ENCODE measurements at regions not wholly inside any gene's neighbourhood (a gene's known extent, or its start where the extent isn't known, plus 50 kb on each side); places are given as distances from the start of the nearest gene placed in this dataset.

DNA sequence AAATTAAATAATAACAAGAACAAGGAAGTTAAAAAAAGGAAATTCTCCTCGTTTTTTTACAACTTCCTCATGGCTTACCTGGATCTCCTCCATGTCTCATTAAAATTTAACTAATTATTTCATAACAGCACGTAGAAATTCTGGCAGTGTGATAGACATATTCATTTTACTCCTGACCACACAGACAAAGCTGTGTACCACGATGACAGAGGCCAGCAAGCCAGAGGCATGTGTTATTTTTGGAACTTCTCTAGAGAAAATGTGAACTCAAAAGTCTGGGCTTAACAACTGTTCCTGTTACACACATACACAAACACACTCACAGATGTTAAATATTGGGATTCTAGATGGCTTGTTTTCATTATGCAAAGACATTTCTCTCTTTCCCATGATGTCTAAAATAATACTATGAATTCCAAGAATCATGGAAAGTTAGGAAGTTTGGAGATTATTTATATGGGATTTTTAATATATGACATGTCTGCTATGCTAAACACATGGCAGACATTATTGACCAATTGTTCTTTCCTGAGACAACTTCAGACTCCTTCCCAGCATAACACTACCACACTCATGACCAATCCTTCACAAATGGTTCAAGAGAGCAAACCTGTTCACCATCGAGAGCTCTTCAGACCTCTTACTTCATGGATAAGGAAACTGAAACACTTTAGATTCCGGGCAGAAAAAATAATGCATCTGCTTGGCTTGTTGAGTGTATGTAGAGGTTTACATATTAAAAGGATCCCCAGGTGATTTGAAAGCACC is 158.7 kb downstream of the DACT1 start:
- H3K9me3 Mint-ChIP-seq: peaks cover 0 to 2% of the 10 kb centered on the region in 2 donors
- DNase-seq (no peak), ATAC-seq (no peak)
- H3K27ac ChIP-seq (ENCODE audit: low read length): no peak overlapping the region
- H3K27me3 Mint-ChIP-seq (ENCODE audit: low read depth in 2 of 2): peaks cover 0 to 4% of the 10 kb centered on the region in 2 donors
- 40% methylated on average over 4 of the region's 5 CpGs for WGBS (ENCODE audit: insufficient coverage)
- no peaks in the 10 kb centered on the region for H3K4me1 Mint-ChIP-seq
- intact Hi-C loops (cut with micrococcal nuclease): no loop called here
- no peaks in the 10 kb centered on the region for H3K36me3 Mint-ChIP-seq
- no peaks in the 10 kb centered on the region for H3K36me3 ChIP-seq (ENCODE audit: control insufficient read depth, insufficient read depth, low read length)
- no peak overlapping the region for H3K27ac Mint-ChIP-seq
- TF ChIP-seq, protein P1, sequence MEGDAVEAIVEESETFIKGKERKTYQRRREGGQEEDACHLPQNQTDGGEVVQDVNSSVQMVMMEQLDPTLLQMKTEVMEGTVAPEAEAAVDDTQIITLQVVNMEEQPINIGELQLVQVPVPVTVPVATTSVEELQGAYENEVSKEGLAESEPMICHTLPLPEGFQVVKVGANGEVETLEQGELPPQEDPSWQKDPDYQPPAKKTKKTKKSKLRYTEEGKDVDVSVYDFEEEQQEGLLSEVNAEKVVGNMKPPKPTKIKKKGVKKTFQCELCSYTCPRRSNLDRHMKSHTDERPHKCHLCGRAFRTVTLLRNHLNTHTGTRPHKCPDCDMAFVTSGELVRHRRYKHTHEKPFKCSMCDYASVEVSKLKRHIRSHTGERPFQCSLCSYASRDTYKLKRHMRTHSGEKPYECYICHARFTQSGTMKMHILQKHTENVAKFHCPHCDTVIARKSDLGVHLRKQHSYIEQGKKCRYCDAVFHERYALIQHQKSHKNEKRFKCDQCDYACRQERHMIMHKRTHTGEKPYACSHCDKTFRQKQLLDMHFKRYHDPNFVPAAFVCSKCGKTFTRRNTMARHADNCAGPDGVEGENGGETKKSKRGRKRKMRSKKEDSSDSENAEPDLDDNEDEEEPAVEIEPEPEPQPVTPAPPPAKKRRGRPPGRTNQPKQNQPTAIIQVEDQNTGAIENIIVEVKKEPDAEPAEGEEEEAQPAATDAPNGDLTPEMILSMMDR (IDR thresholded peaks at IDR 0.05): no peak
- H3K27me3 ChIP-seq (ENCODE audit: control insufficient read depth, insufficient read depth, low read length): no peaks in the 10 kb centered on the region
- H3K9me3 ChIP-seq (ENCODE audit: control insufficient read depth, insufficient read depth, low read length): no peaks in the 10 kb centered on the region
- no peak overlapping the region for H3K4me3 Mint-ChIP-seq
- no peaks in the 10 kb centered on the region for H3K4me1 ChIP-seq (ENCODE audit: control insufficient read depth, insufficient read depth, low read length)
- H3K4me3 ChIP-seq (ENCODE audit: low read length): no peak overlapping the region

DNA sequence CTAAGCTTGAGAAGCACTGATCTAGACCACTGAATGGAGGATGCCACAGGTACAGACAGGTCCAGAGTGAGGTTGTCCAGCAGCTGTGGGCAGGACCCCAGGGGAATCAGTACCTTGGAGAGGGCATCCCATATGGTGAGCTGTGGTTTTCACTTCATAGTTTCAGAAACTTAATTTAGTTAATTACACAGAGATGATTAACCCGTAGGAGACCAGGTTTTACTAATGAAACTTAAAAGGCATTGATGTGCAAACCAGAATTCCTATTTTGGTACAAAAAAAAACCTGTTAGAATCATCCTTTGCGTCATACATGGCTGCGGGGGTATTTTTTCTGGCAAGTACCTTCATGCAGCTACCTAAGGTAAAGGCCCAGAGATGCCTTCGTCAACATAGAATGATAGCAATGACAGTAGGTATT is 159.3 kb downstream of the DACT1 start:
- Mint-ChIP-seq H3K4me1 (no peaks in the 10 kb centered on the region), H3K36me3 (no peaks in the 10 kb centered on the region), H3K4me3 (no peak overlapping the region), H3K9me3 (peaks cover 0 to 2% of the 10 kb centered on the region in 2 donors), H3K27ac (no peak overlapping the region), H3K27me3 (ENCODE audit: low read depth in 2 of 2) (peaks cover 0 to 4% of the 10 kb centered on the region in 2 donors)
- intact Hi-C loops (cut with micrococcal nuclease): no loop called here
- Histone ChIP-seq H3K4me1 (ENCODE audit: control insufficient read depth, insufficient read depth, low read length) (no peaks in the 10 kb centered on the region), H3K27me3 (ENCODE audit: control insufficient read depth, insufficient read depth, low read length) (no peaks in the 10 kb centered on the region), H3K36me3 (ENCODE audit: control insufficient read depth, insufficient read depth, low read length) (no peaks in the 10 kb centered on the region), H3K4me3 (ENCODE audit: low read length) (no peak overlapping the region), H3K9me3 (ENCODE audit: control insufficient read depth, insufficient read depth, low read length) (no peaks in the 10 kb centered on the region), H3K27ac (ENCODE audit: low read length) (no peak overlapping the region)
- TF ChIP-seq, protein P1 (IDR thresholded peaks at IDR 0.05): no peak
- no peak for DNase-seq
- ATAC-seq: no peak
- WGBS (ENCODE audit: insufficient coverage): 74% methylated on average over 4 of the region's 4 CpGs

DNA sequence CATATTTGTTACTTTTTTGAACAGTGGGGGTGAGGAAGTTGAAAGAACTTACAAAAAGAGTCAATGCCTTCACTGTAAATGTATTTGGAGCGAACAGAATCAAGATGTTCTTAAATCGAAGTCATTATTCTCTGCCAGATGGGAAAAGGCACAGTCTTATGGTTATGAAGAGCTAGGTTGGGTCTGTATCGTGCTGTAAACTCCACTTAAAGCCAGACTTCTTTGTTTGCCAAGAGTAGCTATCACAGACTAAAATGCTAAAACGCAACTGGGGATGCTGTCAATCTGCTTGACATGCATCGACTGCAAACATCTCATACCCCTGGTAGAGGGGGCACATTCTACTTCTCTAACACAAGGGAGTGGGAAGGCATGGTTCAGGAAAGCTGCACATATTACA is 160.4 kb downstream of the DACT1 start:
- no peak overlapping the region for H3K4me3 ChIP-seq (ENCODE audit: low read length)
- intact Hi-C loops (cut with micrococcal nuclease): no loop called here
- H3K27me3 ChIP-seq (ENCODE audit: control insufficient read depth, insufficient read depth, low read length): no peaks in the 10 kb centered on the region
- DNase-seq: no peak
- H3K27me3 Mint-ChIP-seq (ENCODE audit: low read depth in 2 of 2): no peaks in the 10 kb centered on the region
- no peaks in the 10 kb centered on the region for H3K4me1 Mint-ChIP-seq
- no peak overlapping the region for H3K27ac ChIP-seq (ENCODE audit: low read length)
- TF ChIP-seq, protein P1 (IDR thresholded peaks at IDR 0.05): no peak
- H3K36me3 Mint-ChIP-seq: no peaks in the 10 kb centered on the region
- H3K9me3 ChIP-seq (ENCODE audit: control insufficient read depth, insufficient read depth, low read length): no peaks in the 10 kb centered on the region
- H3K4me1 ChIP-seq (ENCODE audit: control insufficient read depth, insufficient read depth, low read length): no peaks in the 10 kb centered on the region
- no peak for ATAC-seq
- H3K27ac Mint-ChIP-seq: no peak overlapping the region
- WGBS (ENCODE audit: insufficient coverage): 88% methylated on average over 4 of the region's 5 CpGs
- H3K9me3 Mint-ChIP-seq: peaks cover 0 to 3% of the 10 kb centered on the region in 2 donors
- no peaks in the 10 kb centered on the region for H3K36me3 ChIP-seq (ENCODE audit: control insufficient read depth, insufficient read depth, low read length)
- H3K4me3 Mint-ChIP-seq: no peak overlapping the region

GRCh38 chr14:58801086-58801485 is 163.3 kb downstream of the DACT1 start:
- Mint-ChIP-seq H3K36me3 (no peaks in the 10 kb centered on the region), H3K27me3 (ENCODE audit: low read depth in 2 of 2) (peaks cover 2 to 9% of the 10 kb centered on the region in 2 donors), H3K27ac (no peak overlapping the region), H3K9me3 (peaks cover 2 to 7% of the 10 kb centered on the region in 2 donors), H3K4me1 (no peaks in the 10 kb centered on the region), H3K4me3 (no peak overlapping the region)
- Histone ChIP-seq H3K36me3 (ENCODE audit: control insufficient read depth, insufficient read depth, low read length) (no peaks in the 10 kb centered on the region), H3K4me1 (ENCODE audit: control insufficient read depth, insufficient read depth, low read length) (no peaks in the 10 kb centered on the region), H3K4me3 (ENCODE audit: low read length) (no peak overlapping the region), H3K27me3 (ENCODE audit: control insufficient read depth, insufficient read depth, low read length) (no peaks in the 10 kb centered on the region), H3K9me3 (ENCODE audit: control insufficient read depth, insufficient read depth, low read length) (no peaks in the 10 kb centered on the region), H3K27ac (ENCODE audit: low read length) (no peak overlapping the region)
- intact Hi-C loops (cut with micrococcal nuclease): no loop called here
- ATAC-seq (no peak), DNase-seq (no peak)
- TF ChIP-seq, protein P1 (IDR thresholded peaks at IDR 0.05): no peak

Measured in natural killer cell (primary cell).